ENCODE measurements at regions not wholly inside any gene's neighbourhood (a gene's known extent, or its start where the extent isn't known, plus 50 kb on each side); places are given as distances from the start of the nearest gene placed in this dataset.

DNA sequence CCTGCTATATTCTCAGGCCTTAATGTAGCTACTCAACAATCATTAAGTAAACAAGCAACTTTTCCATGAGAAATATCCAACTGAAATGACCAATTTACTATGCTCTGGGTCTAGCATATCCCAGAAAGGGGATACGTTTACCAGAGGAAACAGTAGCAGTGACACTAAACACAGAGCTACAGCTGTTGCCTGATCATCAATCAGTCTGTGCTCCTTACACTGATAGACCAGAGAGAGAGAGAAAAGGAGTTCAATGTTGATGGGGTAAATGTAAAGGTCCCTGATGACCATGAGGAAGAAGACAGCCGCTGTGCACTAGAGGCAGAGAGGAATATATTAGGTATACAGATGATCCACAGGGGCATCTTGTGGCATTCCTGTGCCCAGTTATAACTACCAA lies 397.2 kb upstream of the USP15 start:
- TF ChIP-seq ZFX (IDR thresholded peaks at IDR 0.05; ENCODE audit: borderline replicate concordance) (no peak), CTCF (IDR thresholded peaks at IDR 0.05) (no peak)
- no peak overlapping the region for H3K27ac ChIP-seq

- no peak for TF ChIP-seq CTCF (IDR thresholded peaks at IDR 0.05)
- TF ChIP-seq ZFX (IDR thresholded peaks at IDR 0.05; ENCODE audit: borderline replicate concordance) = no peak
- no peak overlapping the region for H3K27ac ChIP-seq
These were observed 396.4 kb upstream of the USP15 start for GRCh38 chr12:61863811-61864210.

GRCh38 chr12:61869796-61870195 lies 390.4 kb upstream of the USP15 start:
- H3K27ac ChIP-seq = no peak overlapping the region
- TF ChIP-seq CTCF (IDR thresholded peaks at IDR 0.05) = no peak
- TF ChIP-seq ZFX (IDR thresholded peaks at IDR 0.05; ENCODE audit: borderline replicate concordance) = no peak

DNA sequence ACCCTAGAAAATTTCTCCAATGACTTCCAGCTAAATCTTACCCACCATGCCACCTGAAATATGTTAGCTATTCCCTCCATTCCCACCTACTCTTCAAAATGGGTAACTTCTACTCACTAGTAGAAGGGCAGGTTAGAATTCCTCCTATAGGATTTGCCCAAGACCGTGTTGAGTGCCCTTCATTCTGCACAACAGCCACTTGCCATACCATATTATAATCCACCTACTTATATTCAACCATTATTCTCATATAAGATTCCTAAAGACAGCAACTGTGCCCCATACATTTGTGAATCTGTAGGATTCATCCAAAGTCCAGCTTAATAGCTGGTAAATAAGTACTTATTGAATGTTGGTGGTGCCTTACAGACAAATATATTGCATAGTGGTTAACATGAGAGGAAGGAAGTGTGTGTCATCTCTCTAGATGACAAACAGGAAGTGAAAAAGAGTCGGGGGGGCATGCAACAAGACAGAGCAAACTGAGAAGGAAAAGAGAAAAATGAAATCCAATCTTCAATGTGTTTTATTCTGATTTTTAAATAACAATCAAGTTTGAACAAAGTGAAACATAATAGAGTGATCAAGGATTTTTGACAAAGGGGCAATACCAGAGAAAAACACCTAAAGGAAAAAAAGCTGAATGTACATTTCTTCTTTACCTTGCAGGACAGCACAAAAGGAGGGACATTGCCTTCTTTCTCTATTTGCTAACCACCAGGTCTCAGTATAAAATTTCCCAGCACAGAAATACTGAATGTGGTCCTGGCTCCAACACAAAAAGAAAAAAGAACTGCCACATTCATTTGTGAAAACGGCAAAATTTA lies 389.3 kb upstream of the USP15 start:
- TF ChIP-seq ZFX (IDR thresholded peaks at IDR 0.05; ENCODE audit: borderline replicate concordance) = no peak

DNA sequence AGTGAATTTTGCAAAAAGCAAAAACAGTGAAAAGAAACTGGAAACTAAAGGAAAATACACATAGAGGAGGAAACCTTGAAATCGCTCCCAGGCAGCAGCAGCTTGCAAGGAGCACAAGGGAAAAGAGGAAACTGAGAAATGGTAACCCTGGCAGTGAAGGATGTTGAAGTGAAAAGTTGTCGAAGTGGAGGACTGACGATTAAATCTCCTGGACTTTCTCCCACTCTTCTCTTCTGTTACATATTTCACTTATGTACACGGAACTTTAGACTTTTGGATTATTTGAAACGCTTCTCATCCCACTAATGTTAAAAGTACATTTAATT lies 388.8 kb upstream of the USP15 start:
- no peak overlapping the region for H3K27ac ChIP-seq
- TF ChIP-seq ZFX (IDR thresholded peaks at IDR 0.05; ENCODE audit: borderline replicate concordance) (no peak), CTCF (IDR thresholded peaks at IDR 0.05) (no peak)

More for the DNA sequence above, 389.3 kb upstream of the USP15 start:
- no peak overlapping the region for H3K27ac ChIP-seq

DNA sequence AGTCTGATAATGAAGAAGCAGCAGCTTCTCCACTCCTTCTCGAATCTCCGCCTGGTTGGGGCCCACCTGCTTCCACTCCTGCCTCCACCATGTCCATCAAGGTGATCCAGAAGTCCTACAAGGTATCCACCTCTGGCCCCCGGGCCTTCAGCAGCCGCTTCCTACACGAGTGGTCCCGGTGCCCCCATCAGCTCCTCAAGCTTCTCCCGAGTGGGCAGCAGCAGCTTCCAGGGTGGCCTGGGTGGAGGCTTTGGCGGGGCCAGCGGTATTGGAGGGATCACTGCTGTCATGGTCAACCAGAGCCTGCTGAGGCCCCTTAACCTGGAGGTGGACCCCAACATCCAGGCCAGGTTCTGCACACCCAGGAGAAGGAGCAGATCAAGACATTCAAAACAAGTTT lies 381.0 kb upstream of the USP15 start:
- H3K27ac ChIP-seq = no peak overlapping the region
- TF ChIP-seq ZFX (IDR thresholded peaks at IDR 0.05; ENCODE audit: borderline replicate concordance) (no peak), CTCF (IDR thresholded peaks at IDR 0.05) (no peak)

DNA sequence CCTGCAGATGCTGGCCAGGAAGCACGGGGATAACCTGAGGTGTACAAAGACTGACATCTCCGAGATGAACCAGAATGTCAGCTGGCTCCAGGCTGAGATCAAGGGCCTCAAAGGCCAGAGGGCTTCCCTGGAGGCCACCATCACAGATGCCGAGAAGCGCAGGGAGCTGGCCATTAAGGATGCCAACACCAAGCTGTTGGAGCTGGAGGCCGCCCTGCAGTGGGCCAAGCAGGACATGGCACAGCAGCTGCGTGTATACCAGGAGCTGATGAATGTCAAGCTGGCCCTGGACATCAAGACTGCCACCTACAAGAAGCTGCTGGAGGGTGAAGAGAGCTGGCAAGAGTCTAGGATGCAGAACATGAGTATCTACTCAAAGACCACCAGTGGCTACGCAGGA lies 380.0 kb upstream of the USP15 start:
- H3K27ac ChIP-seq = no peak overlapping the region
- TF ChIP-seq ZFX (IDR thresholded peaks at IDR 0.05; ENCODE audit: borderline replicate concordance) (no peak), CTCF (IDR thresholded peaks at IDR 0.05) (no peak)

DNA sequence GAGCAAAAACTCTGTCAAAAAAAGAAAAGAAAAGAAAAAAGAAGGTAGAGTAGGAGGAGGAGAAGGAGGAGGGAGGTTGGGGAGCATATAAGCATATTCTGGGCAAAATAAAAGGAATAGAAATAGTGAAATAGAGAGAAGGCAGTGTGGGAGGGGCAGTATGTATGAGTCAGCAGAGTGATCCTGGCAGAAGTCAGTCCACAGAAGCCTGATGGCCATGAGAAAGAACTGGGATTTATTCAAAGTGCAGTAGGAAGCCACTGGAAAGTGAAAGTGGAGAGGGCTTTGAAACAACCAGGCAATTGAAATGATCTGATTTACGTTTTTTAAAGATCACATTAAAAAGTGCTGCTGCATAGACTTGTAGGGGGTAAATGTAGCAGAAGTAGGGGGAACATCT lies 368.6 kb upstream of the USP15 start:
- TF ChIP-seq ZFX (IDR thresholded peaks at IDR 0.05; ENCODE audit: borderline replicate concordance) (no peak), CTCF (IDR thresholded peaks at IDR 0.05) (no peak)
- H3K27ac ChIP-seq = no peak overlapping the region

All from 22Rv1 (cell line).